Nephron progenitor cell (in vitro differentiated cells): ENCODE measurements at regions not wholly inside any gene's neighbourhood (a gene's known extent, or its start where the extent isn't known, plus 50 kb on each side); places are given as distances from the start of the nearest gene placed in this dataset.

ENCODE experiments used
- DNase-seq: peaks from one replicate; pipeline ENCODE4 v3.0.0; 2021
- H3K27ac Mint-ChIP-seq: 2 replicates; pipeline ENCODE4 v1.8.0; 2021; ENCODE audit warnings: mild to moderate bottlenecking, moderate library complexity, mixed read lengths
- H3K27me3 Mint-ChIP-seq: 2 replicates; pipeline ENCODE4 v1.8.0; 2021; ENCODE audit warnings: mild to moderate bottlenecking, low read depth, mixed read lengths; ENCODE audit not compliant: poor library complexity
- H3K36me3 Mint-ChIP-seq: 2 replicates; pipeline ENCODE4 v1.8.0; 2021; ENCODE audit warnings: low read depth, mixed read lengths
- H3K4me1 Mint-ChIP-seq: 2 replicates; pipeline ENCODE4 v1.8.0; 2021; ENCODE audit warnings: mixed read lengths
- H3K4me3 Mint-ChIP-seq: 2 replicates; pipeline ENCODE4 v1.8.0; 2021; ENCODE audit warnings: mild to moderate bottlenecking, moderate library complexity, mixed read lengths
- H3K9me3 Mint-ChIP-seq: 2 replicates; pipeline ENCODE4 v1.8.0; 2021; ENCODE audit warnings: mild to moderate bottlenecking, moderate library complexity, mixed read lengths
- CTCF ChIP-seq: fragments of 200-600 bp; sonication (generic); IDR thresholded peaks from 2 replicates; pipeline ENCODE4 v1.5.0; 2021; ENCODE audit warnings: antibody characterized with exemption

- Mint-ChIP-seq H3K9me3 (no peaks in the 10 kb centered on the region), H3K27ac (no peak overlapping the region), H3K4me1 (peaks cover 3% of the 10 kb centered on the region), H3K4me3 (no peak overlapping the region), H3K27me3 (no peaks in the 10 kb centered on the region), H3K36me3 (peaks cover 31% of the 10 kb centered on the region)
- DNase-seq: no peak
- no peak for TF ChIP-seq CTCF
These were observed 192.7 kb downstream of the UTRN start for GRCh38 chr6:144477856-144478255.

- Mint-ChIP-seq H3K36me3 (peaks cover 29% of the 10 kb centered on the region), H3K9me3 (no peaks in the 10 kb centered on the region), H3K27ac (peak overlapping the region; percentile 29), H3K4me1 (peaks cover 9% of the 10 kb centered on the region), H3K4me3 (no peak overlapping the region), H3K27me3 (no peaks in the 10 kb centered on the region)
- no peak for TF ChIP-seq CTCF
- no peak for DNase-seq
These were observed 193.3 kb downstream of the UTRN start for GRCh38 chr6:144478483-144478882.

GRCh38 chr6:144479991-144480390 is 194.9 kb downstream of the UTRN start:
- no peak overlapping the region for H3K4me3 Mint-ChIP-seq

GRCh38 chr6:144480473-144480872 is 195.3 kb downstream of the UTRN start:
- Mint-ChIP-seq H3K27me3 (no peaks in the 10 kb centered on the region), H3K27ac (no peak overlapping the region), H3K4me3 (no peak overlapping the region), H3K36me3 (peaks cover 24% of the 10 kb centered on the region), H3K4me1 (peaks cover 9% of the 10 kb centered on the region), H3K9me3 (no peaks in the 10 kb centered on the region)
- TF ChIP-seq CTCF: no peak
- no peak for DNase-seq

More at GRCh38 chr6:144479991-144480390, 194.9 kb downstream of the UTRN start:
- no peak for DNase-seq
- H3K9me3 Mint-ChIP-seq: no peaks in the 10 kb centered on the region
- peaks cover 9% of the 10 kb centered on the region for H3K4me1 Mint-ChIP-seq
- no peak overlapping the region for H3K27ac Mint-ChIP-seq
- no peak for TF ChIP-seq CTCF
- peaks cover 24% of the 10 kb centered on the region for H3K36me3 Mint-ChIP-seq
- H3K27me3 Mint-ChIP-seq: no peaks in the 10 kb centered on the region

GRCh38 chr6:144481527-144481926 is 196.4 kb downstream of the UTRN start:
- no peak for DNase-seq
- Mint-ChIP-seq H3K27me3 (no peaks in the 10 kb centered on the region), H3K36me3 (peaks cover 25% of the 10 kb centered on the region), H3K4me3 (no peak overlapping the region), H3K4me1 (peaks cover 9% of the 10 kb centered on the region), H3K9me3 (no peaks in the 10 kb centered on the region), H3K27ac (no peak overlapping the region)
- TF ChIP-seq CTCF: no peak

GRCh38 chr6:144482142-144482541 is 197.0 kb downstream of the UTRN start:
- H3K27ac Mint-ChIP-seq: no peak overlapping the region
- H3K36me3 Mint-ChIP-seq: peaks cover 20% of the 10 kb centered on the region
- H3K4me1 Mint-ChIP-seq: peaks cover 9% of the 10 kb centered on the region
- no peaks in the 10 kb centered on the region for H3K27me3 Mint-ChIP-seq
- H3K4me3 Mint-ChIP-seq: no peak overlapping the region
- TF ChIP-seq CTCF: peak; percentile 62
- peak; percentile 64 for DNase-seq
- H3K9me3 Mint-ChIP-seq: no peaks in the 10 kb centered on the region
